ENCODE measurements at regions not wholly inside any gene's neighbourhood (a gene's known extent, or its start where the extent isn't known, plus 50 kb on each side); places are given as distances from the start of the nearest gene placed in this dataset.

DNA sequence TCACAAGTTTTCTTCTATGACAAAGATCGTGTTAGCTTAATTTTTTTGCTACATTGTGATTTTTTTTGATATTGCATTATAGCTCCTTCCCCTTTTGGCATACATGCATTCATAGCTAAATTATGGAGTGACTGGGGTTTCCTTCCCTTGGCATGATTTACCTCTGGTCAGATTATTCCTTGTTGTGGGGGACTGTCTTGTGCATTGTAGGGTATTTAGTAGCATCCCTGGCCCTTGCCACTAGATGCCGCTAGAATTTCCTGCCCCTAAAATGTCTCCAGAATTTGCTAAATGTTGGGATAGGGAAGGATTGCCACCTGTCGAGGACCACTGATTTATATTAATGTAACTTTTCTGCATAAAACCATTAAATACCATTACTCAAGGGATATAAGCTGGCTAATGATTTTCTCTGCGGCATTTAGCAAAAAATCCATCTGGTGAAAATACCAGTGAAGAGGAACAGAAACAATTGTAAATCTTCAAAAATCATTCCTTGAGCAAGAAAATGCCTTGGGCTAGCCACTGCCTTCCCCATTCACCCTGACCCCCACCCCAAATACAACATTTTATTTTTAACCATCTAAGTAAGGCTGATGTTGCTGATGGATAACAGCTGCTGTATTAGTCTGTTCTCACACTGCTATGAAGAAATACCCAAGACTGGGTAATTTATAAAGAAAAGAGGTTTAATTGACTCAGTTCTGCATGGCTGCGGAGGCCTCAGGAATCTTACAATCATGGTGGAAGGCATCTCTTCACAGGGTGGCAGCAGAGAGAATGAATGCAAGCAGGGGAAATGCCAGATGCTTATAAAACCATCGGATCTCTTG, 195.2 kb downstream of the MAP2K6 start:
- TF ChIP-seq EP300 (IDR thresholded peaks at IDR 0.05; ENCODE audit: borderline replicate concordance in 1 of 2, low read depth in 1 of 2, low read length in 1 of 2) (no peak), RAD21 (IDR thresholded peaks at IDR 0.05; ENCODE audit: low read length) (peak; percentile 58), RFX5 (IDR thresholded peaks at IDR 0.05; ENCODE audit: low read length) (no peak), RXRA (IDR thresholded peaks at IDR 0.05; ENCODE audit: borderline replicate concordance, low read depth) (no peak)
- TF ChIP-seq, protein P1, sequence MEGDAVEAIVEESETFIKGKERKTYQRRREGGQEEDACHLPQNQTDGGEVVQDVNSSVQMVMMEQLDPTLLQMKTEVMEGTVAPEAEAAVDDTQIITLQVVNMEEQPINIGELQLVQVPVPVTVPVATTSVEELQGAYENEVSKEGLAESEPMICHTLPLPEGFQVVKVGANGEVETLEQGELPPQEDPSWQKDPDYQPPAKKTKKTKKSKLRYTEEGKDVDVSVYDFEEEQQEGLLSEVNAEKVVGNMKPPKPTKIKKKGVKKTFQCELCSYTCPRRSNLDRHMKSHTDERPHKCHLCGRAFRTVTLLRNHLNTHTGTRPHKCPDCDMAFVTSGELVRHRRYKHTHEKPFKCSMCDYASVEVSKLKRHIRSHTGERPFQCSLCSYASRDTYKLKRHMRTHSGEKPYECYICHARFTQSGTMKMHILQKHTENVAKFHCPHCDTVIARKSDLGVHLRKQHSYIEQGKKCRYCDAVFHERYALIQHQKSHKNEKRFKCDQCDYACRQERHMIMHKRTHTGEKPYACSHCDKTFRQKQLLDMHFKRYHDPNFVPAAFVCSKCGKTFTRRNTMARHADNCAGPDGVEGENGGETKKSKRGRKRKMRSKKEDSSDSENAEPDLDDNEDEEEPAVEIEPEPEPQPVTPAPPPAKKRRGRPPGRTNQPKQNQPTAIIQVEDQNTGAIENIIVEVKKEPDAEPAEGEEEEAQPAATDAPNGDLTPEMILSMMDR (IDR thresholded peaks at IDR 0.05): peak; percentile 92
- TF ChIP-seq, protein P2, sequence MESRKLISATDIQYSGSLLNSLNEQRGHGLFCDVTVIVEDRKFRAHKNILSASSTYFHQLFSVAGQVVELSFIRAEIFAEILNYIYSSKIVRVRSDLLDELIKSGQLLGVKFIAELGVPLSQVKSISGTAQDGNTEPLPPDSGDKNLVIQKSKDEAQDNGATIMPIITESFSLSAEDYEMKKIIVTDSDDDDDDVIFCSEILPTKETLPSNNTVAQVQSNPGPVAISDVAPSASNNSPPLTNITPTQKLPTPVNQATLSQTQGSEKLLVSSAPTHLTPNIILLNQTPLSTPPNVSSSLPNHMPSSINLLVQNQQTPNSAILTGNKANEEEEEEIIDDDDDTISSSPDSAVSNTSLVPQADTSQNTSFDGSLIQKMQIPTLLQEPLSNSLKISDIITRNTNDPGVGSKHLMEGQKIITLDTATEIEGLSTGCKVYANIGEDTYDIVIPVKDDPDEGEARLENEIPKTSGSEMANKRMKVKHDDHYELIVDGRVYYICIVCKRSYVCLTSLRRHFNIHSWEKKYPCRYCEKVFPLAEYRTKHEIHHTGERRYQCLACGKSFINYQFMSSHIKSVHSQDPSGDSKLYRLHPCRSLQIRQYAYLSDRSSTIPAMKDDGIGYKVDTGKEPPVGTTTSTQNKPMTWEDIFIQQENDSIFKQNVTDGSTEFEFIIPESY (IDR thresholded peaks at IDR 0.05; ENCODE audit: borderline replicate concordance, low read depth): no peak

All from SK-N-SH (cell line).